ENCODE measurements at regions not wholly inside any gene's neighbourhood (a gene's known extent, or its start where the extent isn't known, plus 50 kb on each side); places are given as distances from the start of the nearest gene placed in this dataset.

GRCh38 chr10:71074176-71074755 is 138.1 kb upstream of the UNC5B start:
- DNase-seq (ENCODE audit: low read depth), result no peak
- H3K4me3 ChIP-seq (ENCODE audit: low read depth, low read length), result no peak overlapping the region
- TF ChIP-seq CTCF (IDR thresholded peaks at IDR 0.05; ENCODE audit: insufficient read depth, low read depth, low read length), result no peak

- TF ChIP-seq CTCF (IDR thresholded peaks at IDR 0.05; ENCODE audit: insufficient read depth, low read depth, low read length), result no peak
- DNase-seq (ENCODE audit: low read depth), result no peak
- no peak overlapping the region for H3K4me3 ChIP-seq (ENCODE audit: low read depth, low read length)
Measured at GRCh38 chr10:71075086-71075758, 137.1 kb upstream of the UNC5B start.

GRCh38 chr10:71075759-71076472 is 136.5 kb upstream of the UNC5B start:
- H3K4me3 ChIP-seq (ENCODE audit: low read depth, low read length), result no peak overlapping the region
- no peak for TF ChIP-seq CTCF (IDR thresholded peaks at IDR 0.05; ENCODE audit: insufficient read depth, low read depth, low read length)
- DNase-seq (ENCODE audit: low read depth), result no peak

GRCh38 chr10:71076473-71077142 is 135.8 kb upstream of the UNC5B start:
- TF ChIP-seq CTCF (IDR thresholded peaks at IDR 0.05; ENCODE audit: insufficient read depth, low read depth, low read length), result no peak
- H3K4me3 ChIP-seq (ENCODE audit: low read depth, low read length), result no peak overlapping the region
- no peak for DNase-seq (ENCODE audit: low read depth)

- no peak for TF ChIP-seq CTCF (IDR thresholded peaks at IDR 0.05; ENCODE audit: insufficient read depth, low read depth, low read length)
- no peak for DNase-seq (ENCODE audit: low read depth)
Measured at GRCh38 chr10:71077143-71077581, 135.2 kb upstream of the UNC5B start.

GRCh38 chr10:71077796-71078453 is 134.4 kb upstream of the UNC5B start:
- no peak for TF ChIP-seq CTCF (IDR thresholded peaks at IDR 0.05; ENCODE audit: insufficient read depth, low read depth, low read length)
- DNase-seq (ENCODE audit: low read depth), result no peak
- H3K4me3 ChIP-seq (ENCODE audit: low read depth, low read length), result no peak overlapping the region

More at GRCh38 chr10:71077143-71077581, 135.2 kb upstream of the UNC5B start:
- H3K4me3 ChIP-seq (ENCODE audit: low read depth, low read length), result no peak overlapping the region

Measured in fibroblast of villous mesenchyme (primary cell).